Transverse colon (tissue), 4 donors: ENCODE measurements at regions not wholly inside any gene's neighbourhood (a gene's known extent, or its start where the extent isn't known, plus 50 kb on each side); places are given as distances from the start of the nearest gene placed in this dataset.

Source experiments
- CTCF ChIP-seq, 5 experiments: fragments of 200-600 bp in 3 of 5; fragments of 450-650 bp in 2 of 5; sonication (generic) in 3 of 5; IDR thresholded peaks; 1 replicate in 2 of 5; 2 replicates in 3 of 5; pipeline ENCODE4 v1.5.1; 2016 to 2017; ENCODE audit warnings: antibody characterized with exemption in 5 of 5, inconsistent platforms in 3 of 5, mild to moderate bottlenecking in 2 of 5, moderate library complexity in 1 of 5
- EP300 ChIP-seq: sonication (generic); formaldehyde crosslinking; IDR thresholded peaks from one replicate; pipeline ENCODE4 v1.6.1; 2017; ENCODE audit warnings: antibody characterized with exemption, low read depth
- POLR2AphosphoS5 ChIP-seq, 3 donors: sonication (generic); formaldehyde crosslinking; IDR thresholded peaks; one replicate each; pipeline ENCODE4 v1.6.1; 2016; ENCODE audit warnings: antibody characterized with exemption in 3 of 3

GRCh38 chr5:162230348-162230747 lies 162.8 kb downstream of the GABRG2 start:
- TF ChIP-seq POLR2AphosphoS5 (IDR thresholded peaks at IDR 0.05) = no peak
- no peak for TF ChIP-seq CTCF (IDR thresholded peaks at IDR 0.05)
- TF ChIP-seq EP300 = no peak
